GM18519 (cell line): ENCODE measurements at regions not wholly inside any gene's neighbourhood (a gene's known extent, or its start where the extent isn't known, plus 50 kb on each side); places are given as distances from the start of the nearest gene placed in this dataset.
A peak's percentile ranks its signal among the peaks of the same experiment; 100 is the strongest.

Experiments
- ATAC-seq: cut with Tn5 transposase; IDR thresholded peaks from one replicate; pipeline ENCODE4 v1.9.1; 2021; ENCODE audit warnings: mild to moderate bottlenecking, moderate library complexity; ENCODE audit not compliant: unreplicated experiment, low FRiP score

DNA sequence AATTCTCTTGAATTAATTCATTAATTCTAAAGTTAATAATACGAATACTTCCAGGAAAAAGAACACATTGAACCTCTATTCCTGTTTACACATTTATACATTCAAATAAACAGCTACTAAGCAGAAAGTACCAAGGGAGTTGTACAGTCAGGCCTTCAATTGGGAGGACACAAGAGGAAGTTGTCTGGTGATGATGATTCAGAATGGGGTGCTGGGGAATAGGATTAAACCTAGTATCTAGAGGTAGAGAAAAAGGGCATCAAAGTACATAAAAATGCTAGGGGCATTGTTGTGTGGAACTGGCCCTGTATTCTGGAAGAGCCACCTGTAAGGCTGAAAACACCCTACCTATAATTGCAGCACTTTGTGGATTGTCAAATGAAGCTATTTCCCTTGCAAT is 71.7 kb upstream of the MROH9 start:
- no peak for ATAC-seq

DNA sequence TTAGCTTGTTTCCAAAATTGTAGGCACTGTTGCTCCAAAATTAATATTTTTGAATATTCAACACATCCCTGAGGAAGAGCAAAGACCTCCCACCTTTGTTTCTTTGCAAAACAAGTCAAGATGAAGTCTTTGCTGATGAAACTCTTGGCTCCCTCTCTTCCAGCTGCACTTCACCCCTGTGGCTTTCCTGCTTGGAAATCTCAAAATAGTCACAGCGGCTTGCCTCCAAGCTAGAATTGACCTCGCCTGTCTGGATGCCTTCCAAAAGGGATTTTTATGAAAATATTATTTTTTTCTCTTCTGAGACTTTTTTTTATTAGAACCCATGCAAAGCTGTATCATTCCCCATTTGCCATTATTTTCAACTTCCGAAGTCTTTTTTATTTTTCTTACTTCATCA is 71.1 kb upstream of the MROH9 start:
- no peak for ATAC-seq

DNA sequence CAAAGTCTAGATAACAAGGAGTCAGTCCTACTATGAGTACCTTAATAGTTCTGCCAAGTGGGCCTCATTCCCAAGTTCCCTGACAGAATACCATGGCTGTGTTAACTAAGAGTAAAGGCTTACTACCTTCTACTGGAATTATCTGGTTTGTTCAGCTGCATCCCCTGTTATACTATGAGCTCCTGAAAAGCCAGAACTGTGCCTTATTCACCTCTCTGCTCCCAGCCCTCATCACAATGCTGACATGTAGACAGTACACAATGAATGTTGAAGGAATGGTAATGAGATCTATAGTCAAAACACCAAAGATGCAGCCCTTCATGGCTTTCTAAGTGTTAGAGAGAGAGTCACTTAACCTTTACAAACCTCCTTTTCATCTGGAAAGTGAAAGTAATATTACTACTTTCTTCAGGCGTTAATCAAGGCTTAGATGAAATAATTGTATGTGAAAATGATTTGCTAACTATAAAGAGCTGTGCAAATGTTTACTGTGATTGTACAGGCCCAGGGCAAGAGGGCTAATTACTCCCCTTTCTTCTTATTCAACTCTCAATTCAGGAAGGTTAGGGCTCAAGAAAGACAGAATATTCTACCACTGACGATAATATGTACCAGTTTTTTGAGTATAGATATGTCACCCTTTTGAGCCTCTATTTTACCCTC is 70.3 kb upstream of the MROH9 start:
- no peak for ATAC-seq

DNA sequence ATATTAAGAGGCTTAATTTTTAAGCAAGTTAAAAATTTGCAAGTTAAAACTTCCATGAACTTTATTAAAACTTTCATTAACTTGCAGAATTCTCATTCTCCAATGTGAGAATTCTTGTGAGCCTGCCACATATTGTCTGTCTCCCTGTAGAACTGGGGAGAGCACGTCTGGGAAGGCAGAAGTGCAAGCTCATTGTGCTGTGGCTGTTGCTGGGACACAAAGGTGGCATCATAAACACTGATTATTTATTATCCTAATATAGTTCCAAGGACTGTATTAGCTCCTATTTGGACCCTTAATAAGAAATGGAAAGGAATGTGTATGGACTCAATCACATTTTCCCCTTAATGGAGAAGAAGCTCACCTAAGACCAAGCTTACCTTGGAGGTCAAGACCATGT is 68.7 kb upstream of the MROH9 start:
- ATAC-seq, result no peak

DNA sequence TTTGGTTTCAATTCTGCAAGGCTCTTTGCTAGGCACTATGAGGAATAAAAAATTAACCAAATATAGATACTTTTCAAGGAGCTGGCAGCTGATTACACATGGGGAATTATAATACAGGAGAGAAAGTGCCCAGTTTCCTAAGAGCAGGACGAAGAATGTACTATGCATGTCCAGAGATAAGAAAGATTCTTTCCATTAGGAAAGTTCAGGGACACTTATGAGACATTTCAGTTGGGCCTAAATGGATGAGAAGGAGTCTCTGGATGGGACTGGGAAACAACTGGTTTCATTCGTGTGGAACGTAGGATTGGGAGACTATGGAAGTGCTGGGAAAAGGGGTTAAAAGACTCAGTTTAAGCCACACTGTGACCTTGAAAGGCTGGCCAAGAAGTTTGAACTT is 63.5 kb upstream of the MROH9 start:
- no peak for ATAC-seq

DNA sequence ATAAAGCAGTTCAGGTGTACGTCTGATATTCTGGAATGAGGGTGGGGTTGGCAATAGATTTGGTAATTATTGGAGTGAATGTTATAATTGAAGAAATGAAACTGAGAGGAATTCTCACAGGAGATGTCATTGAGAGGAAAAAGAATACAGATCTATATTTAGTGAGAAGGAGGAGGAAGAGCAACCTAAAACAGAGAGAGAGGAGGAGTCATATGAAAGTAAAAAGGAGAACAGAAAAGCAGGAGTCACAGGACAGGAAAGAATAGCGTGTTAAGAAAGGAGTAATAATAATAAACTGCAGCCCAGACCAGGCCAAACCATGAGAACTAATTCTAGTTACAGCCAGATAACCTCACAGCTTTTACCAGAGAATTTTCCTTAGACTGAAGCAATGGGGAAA is 62.7 kb upstream of the MROH9 start:
- peak; percentile 84 for ATAC-seq

DNA sequence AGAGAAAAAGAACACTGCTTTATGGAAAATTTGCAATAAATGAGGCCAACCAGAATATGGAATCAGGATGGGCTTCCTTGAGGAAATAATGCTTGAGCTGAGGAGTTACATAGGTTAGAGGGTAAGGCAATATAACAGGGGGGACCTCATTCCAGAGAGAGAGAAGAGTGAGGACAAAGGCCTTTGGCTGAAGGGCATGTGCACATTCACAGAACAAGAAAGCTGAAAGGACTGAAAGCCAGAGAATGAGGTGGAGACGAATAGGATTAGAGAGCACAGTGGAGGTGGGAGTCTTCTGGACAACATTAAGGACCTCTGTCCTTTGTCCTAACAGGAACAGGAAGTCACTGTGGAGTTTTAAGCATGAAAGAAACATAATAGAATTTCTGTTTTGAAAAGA is 60.7 kb upstream of the MROH9 start:
- no peak for ATAC-seq

DNA sequence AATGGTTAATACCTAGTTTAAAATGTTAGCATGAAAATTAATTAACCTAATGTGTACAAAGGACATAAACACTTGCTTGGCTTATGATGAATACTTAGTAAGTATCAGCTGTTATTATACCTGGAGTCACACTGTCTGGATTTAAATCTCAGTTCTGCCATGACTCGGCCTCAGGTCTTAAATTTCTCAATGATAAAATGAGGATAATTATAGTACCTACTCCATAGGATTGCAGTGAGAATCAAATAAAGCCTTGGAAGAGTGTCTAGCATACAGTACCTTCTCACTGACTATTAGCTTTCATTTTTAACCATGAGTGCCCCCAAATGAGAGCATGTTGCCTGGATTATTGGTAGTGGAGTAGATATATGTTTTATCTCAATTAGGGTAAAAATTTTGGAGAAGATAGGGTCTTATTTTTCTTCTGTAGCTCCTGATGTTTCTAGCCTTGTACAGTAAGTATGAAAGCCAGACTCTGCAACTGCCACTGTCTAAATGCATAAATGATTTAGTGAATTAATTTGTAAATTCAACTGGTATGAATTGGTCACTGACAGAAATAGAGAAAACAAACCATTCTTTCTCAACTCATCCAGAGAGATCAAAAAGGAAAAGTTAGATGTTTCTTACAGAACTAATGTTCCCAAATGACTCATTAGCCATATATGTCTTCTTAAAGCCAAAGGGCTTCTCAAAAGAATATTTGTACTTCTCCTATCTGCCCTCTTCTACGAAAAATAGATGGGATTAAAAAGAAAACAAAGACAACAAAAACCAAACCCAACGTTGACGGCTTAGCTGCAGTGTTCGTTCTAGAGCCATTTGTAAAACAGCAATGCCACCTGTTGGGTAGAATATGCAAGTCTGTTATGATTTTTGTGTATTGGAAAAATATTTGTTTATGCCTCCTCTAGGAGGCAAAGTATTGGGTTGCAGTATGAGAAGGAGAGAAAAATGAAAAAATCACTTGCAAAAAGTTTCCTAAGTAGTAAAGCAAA is 53.8 kb upstream of the MROH9 start:
- no peak for ATAC-seq
